GM12878 (cell line): ENCODE measurements at regions not wholly inside any gene's neighbourhood (a gene's known extent, or its start where the extent isn't known, plus 50 kb on each side); places are given as distances from the start of the nearest gene placed in this dataset.
"Not testable (repeated sequence)": the region's sequence is repeated elsewhere in the genome, so short reads cannot be mapped to it uniquely, and the experiment has no call there.

Experiments used
- ATAC-seq: fragments of 200-7000 bp; cut with Tn5 transposase; 3 replicates; pipeline ENCODE4 v1.9.1; 2020; ENCODE audit warnings: mild to moderate bottlenecking, moderate library complexity
- BruUV-seq: library from RNA; stranded (reverse); fragments of 400-500 nt; replicated peaks from 2 replicates; lab custom pipeline; 2021; lab: Mats Ljungman, UMichigan
- CTCF ChIA-PET: fragments of 300-600 bp; sonication (Branson Sonifier 250); formaldehyde crosslinking; extraction: SDS; loops from one replicate; lab custom pipeline; 2021; ENCODE audit warnings: inconsistent platforms; lab: Yijun Ruan, JAX
- POLR2A ChIA-PET: fragments of 350-600 bp; formaldehyde crosslinking; extraction: SDS; loops from one replicate; lab custom pipeline; 2021; ENCODE audit warnings: inconsistent platforms; lab: Charles Lee
- RAD21 ChIA-PET: fragments of 300-600 bp; sonication (Branson Sonifier 250); formaldehyde crosslinking; loops from one replicate; lab custom pipeline; 2023; ENCODE audit warnings: antibody characterized with exemption; ENCODE audit not compliant: unreplicated experiment; lab: Charles Lee
- SMC1A ChIA-PET: fragments of 300-600 bp; sonication (Branson Sonifier 250); formaldehyde crosslinking; loops from one replicate; lab custom pipeline; 2023; ENCODE audit not compliant: unreplicated experiment, uncharacterized antibody; lab: Charles Lee
- DNase-seq: peaks from one replicate; pipeline ENCODE4 v3.0.0-alpha.2; 2011; ENCODE audit warnings: low read depth, low spot score
- FAIRE-seq: peaks from 3 replicates; lab custom pipeline; 2011; peaks lifted over from hg19 to GRCh38; lab: Jason Lieb, UNC
- H2AFZ ChIP-seq: 2 replicates; pipeline ENCODE4 v1.6.0; 2011; ENCODE audit warnings: low read depth, low read length, control low read depth; ENCODE audit not compliant: control insufficient read depth
- H3K27ac ChIP-seq: 2 replicates; pipeline ENCODE4 v1.5.1; 2011; ENCODE audit warnings: control low read depth; ENCODE audit not compliant: control insufficient read depth, insufficient read depth
- H3K27me3 ChIP-seq, 2 experiments: replicated peaks in 1 of 2; 2 replicates each; pipeline versions ENCODE4 v1.6.0 to v1.6.1; 2011; ENCODE audit warnings: low read length in 1 of 2; ENCODE audit not compliant: control insufficient read depth in 2 of 2, insufficient read depth in 2 of 2
- H3K36me3 ChIP-seq, 2 experiments: 2 replicates each; pipeline ENCODE4 v1.5.1; 2011; ENCODE audit warnings: low read length in 1 of 2; ENCODE audit not compliant: control insufficient read depth in 2 of 2, insufficient read depth in 2 of 2
- H3K4me1 ChIP-seq: 2 replicates; pipeline ENCODE4 v1.6.1; 2011; ENCODE audit warnings: mild to moderate bottlenecking, low read length, moderate library complexity, mixed read lengths; ENCODE audit not compliant: control insufficient read depth, insufficient read depth
- H3K4me2 ChIP-seq: 2 replicates; pipeline ENCODE4 v1.6.0; 2011; ENCODE audit warnings: control low read depth; ENCODE audit not compliant: control insufficient read depth, insufficient read depth
- H3K4me3 ChIP-seq: fragments of 200-600 bp; sonication (generic); 2 replicates; pipeline ENCODE4 v1.5.1; 2016
- H3K79me2 ChIP-seq: 2 replicates; pipeline ENCODE4 v1.6.0; 2011; ENCODE audit warnings: low read length; ENCODE audit not compliant: control insufficient read depth, insufficient read depth
- H3K9ac ChIP-seq: 2 replicates; pipeline ENCODE4 v1.8.0; 2011; ENCODE audit warnings: low read length, control low read depth, mixed read lengths; ENCODE audit not compliant: control insufficient read depth, insufficient read depth
- H3K9me3 ChIP-seq: replicated peaks from 3 replicates; pipeline ENCODE4 v1.5.1; 2011; ENCODE audit warnings: mild to moderate bottlenecking, low read length; ENCODE audit not compliant: control insufficient read depth, insufficient read depth
- H4K20me1 ChIP-seq: 2 replicates; pipeline ENCODE4 v1.6.0; 2011; ENCODE audit not compliant: control insufficient read depth, insufficient read depth
- KAT2A ChIP-seq: conservative IDR thresholded peaks from 2 replicates; pipeline ENCODE4 v1.6.1; 2011; ENCODE audit warnings: low read depth, low read length; ENCODE audit not compliant: control insufficient read depth
- POLR2AphosphoS2 ChIP-seq: IDR thresholded peaks from 2 replicates; pipeline ENCODE4 v1.6.1; 2011; ENCODE audit warnings: low read depth, mild to moderate bottlenecking, low read length, improper control_type of control experiment, moderate library complexity
- TCF7 ChIP-seq: IDR thresholded peaks from 2 replicates; pipeline ENCODE4 v1.6.1; 2014; ENCODE audit warnings: antibody characterized with exemption, borderline replicate concordance
- WGBS: methylation state at CpG from one replicate; pipeline ENCODE4 v1.1.6; 2016; ENCODE audit warnings: low lambda C conversion rate; ENCODE audit not compliant: insufficient replicate concordance, insufficient coverage; ENCODE audit errors: missing lambda C conversion rate; 5-methylcytosine and 5-hydroxymethylcytosine counted together
- in situ Hi-C: fragments of 300-500 bp; cut with MboI; formaldehyde crosslinking; loops from 9 replicates; pipeline ENCODE4 v1.14.3; 2018; ENCODE audit warnings: mixed read lengths
- intact Hi-C: fragments of 100-400 bp; cut with micrococcal nuclease; formaldehyde crosslinking; loops from one replicate; pipeline ENCODE4 v1.14.2; 2022; ENCODE audit not compliant: unreplicated experiment

DNA sequence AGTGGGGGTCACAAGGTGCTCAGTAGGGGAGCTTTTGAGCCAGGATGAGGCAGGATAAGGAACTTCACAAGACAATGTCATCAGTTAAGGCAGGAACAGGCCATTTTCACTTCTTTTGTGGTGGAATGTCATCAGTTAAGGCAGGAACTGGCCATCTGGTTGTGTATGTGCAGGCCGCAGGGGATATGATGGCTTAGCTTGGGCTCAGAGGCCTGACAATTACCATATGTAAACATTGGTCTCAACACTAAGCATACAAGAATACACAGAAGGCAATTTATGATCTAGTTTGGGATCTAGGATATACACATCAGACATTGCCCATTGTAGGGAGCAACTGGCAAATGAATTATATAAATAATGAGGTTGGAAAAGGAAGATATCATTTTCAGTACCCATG lies 155.4 kb upstream of the CTSO start:
- H3K79me2 ChIP-seq, H3K4me2 ChIP-seq, in situ Hi-C loops, H3K9me3 ChIP-seq, H3K27me3 ChIP-seq, H4K20me1 ChIP-seq, H3K9ac ChIP-seq, FAIRE-seq, DNase-seq, intact Hi-C loops, SMC1A ChIA-PET, POLR2A ChIA-PET, ATAC-seq, H2AFZ ChIP-seq, RAD21 ChIA-PET, H3K36me3 ChIP-seq, H3K4me3 ChIP-seq, H3K4me1 ChIP-seq, H3K27ac ChIP-seq, BruUV-seq: not testable (repeated sequence)
- 58% methylated on average over 1 of the region's 1 CpG for WGBS
- CTCF ChIA-PET: interaction anchor here (1.0 kb wide), 1 partner anchor 26 kb away, joined by 3 read pairs; no protein-coding TSS in a partner anchor

DNA sequence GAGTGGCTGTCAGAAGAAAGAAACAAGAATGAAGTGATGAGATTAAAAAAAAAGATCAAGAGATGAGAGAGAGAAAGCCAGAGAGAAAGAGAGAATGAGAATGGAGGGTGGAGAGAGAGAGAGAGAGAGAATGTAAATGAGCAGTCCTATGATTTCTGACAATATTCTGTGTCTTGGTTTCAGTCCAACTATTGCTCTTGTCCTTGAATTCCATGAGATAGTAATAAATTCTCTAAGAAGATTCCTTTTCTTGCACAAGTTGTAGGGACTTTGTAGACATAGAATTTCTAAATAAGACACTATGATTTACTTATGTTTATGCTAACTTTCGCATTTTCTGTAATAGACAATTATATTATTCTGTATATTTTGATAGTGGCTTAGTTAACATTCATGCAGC lies 149.6 kb upstream of the CTSO start:
- in situ Hi-C loops: no loop called here
- H3K4me3 ChIP-seq: no peak overlapping the region
- ChIA-PET RAD21 (no interaction called here), SMC1A (no interaction called here), CTCF (no interaction called here), POLR2A (no interaction called here)
- H2AFZ ChIP-seq: no peak overlapping the region
- DNase-seq: no peak
- H3K79me2 ChIP-seq: no peaks in the 10 kb centered on the region
- 7% methylated on average over 1 of the region's 1 CpG for WGBS
- intact Hi-C loops: no loop called here
- FAIRE-seq: no peak
- ATAC-seq: no peak
- no peaks in the 10 kb centered on the region for H3K36me3 ChIP-seq
- TF ChIP-seq POLR2AphosphoS2 (no peak), TCF7 (no peak), KAT2A (no peak)
- H3K9ac ChIP-seq: no peak overlapping the region
- H3K27me3 ChIP-seq: no peaks in the 10 kb centered on the region
- no peak overlapping the region for H3K4me2 ChIP-seq
- no TSS peak for BruUV-seq
- H4K20me1 ChIP-seq: no peaks in the 10 kb centered on the region
- no peaks in the 10 kb centered on the region for H3K4me1 ChIP-seq
- H3K9me3 ChIP-seq: no peaks in the 10 kb centered on the region
- no peak overlapping the region for H3K27ac ChIP-seq
